ENCODE measurements at regions not wholly inside any gene's neighbourhood (a gene's known extent, or its start where the extent isn't known, plus 50 kb on each side); places are given as distances from the start of the nearest gene placed in this dataset.

DNA sequence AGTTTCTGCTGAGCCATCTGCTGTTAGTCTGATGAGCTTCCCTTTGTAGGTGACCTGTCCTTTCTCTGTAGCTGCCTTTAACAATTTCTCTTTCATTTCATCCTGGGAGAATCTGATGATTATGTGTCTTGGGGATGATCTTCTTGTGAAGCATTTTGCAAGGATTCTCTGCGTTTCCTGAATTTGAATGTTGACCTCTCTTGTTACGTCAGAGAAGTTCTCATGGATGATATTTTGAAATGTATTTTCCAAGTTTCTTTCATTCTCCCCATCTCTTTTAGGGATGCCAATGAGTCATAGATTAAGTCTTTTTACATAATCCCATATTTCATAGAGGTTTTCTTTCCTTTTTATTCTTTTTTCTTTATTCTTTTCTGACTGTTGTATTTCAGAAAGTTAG lies 184.2 kb upstream of the BET1 start:
- Histone ChIP-seq H2BK20ac (ENCODE audit: low read depth, low read length) (peak overlapping the region; percentile 74; the same call in 1 of the 2 replicates), H3K4ac (ENCODE audit: low read depth, low read length) (peak overlapping the region; percentile 10; the same call in 1 of the 2 replicates), H3K4me3 (ENCODE audit: insufficient read depth, low read depth, low read length) (no peak overlapping the region), H2BK120ac (ENCODE audit: low read depth, low read length) (peak overlapping the region; percentile 37; the same call in 1 of the 2 replicates), H4K91ac (ENCODE audit: insufficient read depth, low read depth, low read length) (no peak overlapping the region), H3K9me1 (ENCODE audit: insufficient read depth, low read length) (peaks cover 3% of the 10 kb centered on the region; the same call in 1 of the 2 replicates), H2AFZ (replicated peaks; ENCODE audit: low read length, poor library complexity) (no peak overlapping the region), H3K23ac (ENCODE audit: low read depth, low read length) (no peak overlapping the region), H4K20me1 (ENCODE audit: insufficient read depth, low read length) (no peaks in the 10 kb centered on the region), H4K5ac (ENCODE audit: low read depth, low read length) (peak overlapping the region; percentile 69; the same call in 1 of the 2 replicates), H2AK9ac (replicated peaks; ENCODE audit: low read depth, low read length, poor library complexity) (no peak overlapping the region), H2BK15ac (ENCODE audit: low read depth, low read length) (peak overlapping the region; percentile 92; the same call in 2 of the 3 replicates), H3K4me2 (ENCODE audit: low read depth, low read length) (no peak overlapping the region), H2AK5ac (ENCODE audit: low read depth, low read length) (no peak overlapping the region), H2BK5ac (ENCODE audit: low read depth, low read length, poor library complexity, severe bottlenecking) (peak overlapping the region; percentile 88), H3K9me3 (ENCODE audit: control insufficient read depth, insufficient read depth, low read length) (no peaks in the 10 kb centered on the region), H3K56ac (ENCODE audit: extremely low read depth, insufficient read depth, low read length) (no peak overlapping the region), H3K4me1 (ENCODE audit: control insufficient read depth, insufficient read depth, low read length) (peaks cover 4% of the 10 kb centered on the region; the same call in 1 of the 2 replicates), H4K8ac (ENCODE audit: low read depth in 2 of 2, low read length in 2 of 2) (0 out of 4 replicates have a peak overlapping the region, but pooled peaks have one; percentile 3 to 10), H3K27me3 (ENCODE audit: control insufficient read depth, insufficient read depth, low read length) (no peaks in the 10 kb centered on the region), H3K9ac (ENCODE audit: low read depth, low read length) (no peak overlapping the region), H3K36me3 (ENCODE audit: control insufficient read depth, insufficient read depth, low read length) (no peaks in the 10 kb centered on the region), H3K27ac (ENCODE audit: insufficient read depth, low read length) (no peak overlapping the region), H3K14ac (replicated peaks; ENCODE audit: low read depth, low read length) (no peak overlapping the region), H3K79me1 (ENCODE audit: low read depth in 1 of 2, low read length in 2 of 2) (no peaks in the 10 kb centered on the region; a peak in 1 of 4 replicates), H3K18ac (ENCODE audit: low read depth, low read length) (peak overlapping the region; percentile 62; the same call in 1 of the 2 replicates)
- DNase-seq = no peak
- POLR2A ChIA-PET (ENCODE audit: unreplicated experiment) = interaction anchor here (0.5 kb wide), 1 partner anchor 69 kb away, joined by 3 read pairs; no protein-coding TSS in a partner anchor
- intact Hi-C loops (cut with micrococcal nuclease) = no loop called here
- dilution Hi-C loops (cut with HindIII; ENCODE audit: low sequenced_read_pairs, unreplicated experiment) = no loop called here
- ATAC-seq (ENCODE audit: low read depth) = no peak
- in situ Hi-C loops (cut with MboI; ENCODE audit: low sequenced_read_pairs) = no loop called here
- WGBS, 2 experiments (ENCODE audit: extremely low coverage in 2 of 2, insufficient read length in 1 of 2) = no CpG with 5 or more reads among the region's 2 CpGs
- TF ChIP-seq CEBPB (IDR thresholded peaks at IDR 0.05; ENCODE audit: low read depth, low read length) (no peak), SMC3 (IDR thresholded peaks at IDR 0.05; ENCODE audit: low read depth, low read length) (no peak), NFE2L2 (IDR thresholded peaks at IDR 0.05; ENCODE audit: low read depth, low read length) (no peak), RFX5 (IDR thresholded peaks at IDR 0.05; ENCODE audit: low read depth, low read length) (no peak), BHLHE40 (IDR thresholded peaks at IDR 0.05; ENCODE audit: low read depth, low read length) (no peak), USF2 (IDR thresholded peaks at IDR 0.05; ENCODE audit: low read depth, low read length) (no peak), MAZ (IDR thresholded peaks at IDR 0.05; ENCODE audit: borderline replicate concordance, low read depth, low read length) (no peak), RCOR1 (IDR thresholded peaks at IDR 0.05; ENCODE audit: insufficient replicate concordance, low read length) (no peak), CHD1 (IDR thresholded peaks at IDR 0.05; ENCODE audit: low read depth, low read length) (no peak)
- TF ChIP-seq, protein P1, sequence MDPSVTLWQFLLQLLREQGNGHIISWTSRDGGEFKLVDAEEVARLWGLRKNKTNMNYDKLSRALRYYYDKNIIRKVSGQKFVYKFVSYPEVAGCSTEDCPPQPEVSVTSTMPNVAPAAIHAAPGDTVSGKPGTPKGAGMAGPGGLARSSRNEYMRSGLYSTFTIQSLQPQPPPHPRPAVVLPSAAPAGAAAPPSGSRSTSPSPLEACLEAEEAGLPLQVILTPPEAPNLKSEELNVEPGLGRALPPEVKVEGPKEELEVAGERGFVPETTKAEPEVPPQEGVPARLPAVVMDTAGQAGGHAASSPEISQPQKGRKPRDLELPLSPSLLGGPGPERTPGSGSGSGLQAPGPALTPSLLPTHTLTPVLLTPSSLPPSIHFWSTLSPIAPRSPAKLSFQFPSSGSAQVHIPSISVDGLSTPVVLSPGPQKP (IDR thresholded peaks at IDR 0.05; ENCODE audit: borderline replicate concordance, low read depth, low read length) = no peak
- TF ChIP-seq, protein P2, sequence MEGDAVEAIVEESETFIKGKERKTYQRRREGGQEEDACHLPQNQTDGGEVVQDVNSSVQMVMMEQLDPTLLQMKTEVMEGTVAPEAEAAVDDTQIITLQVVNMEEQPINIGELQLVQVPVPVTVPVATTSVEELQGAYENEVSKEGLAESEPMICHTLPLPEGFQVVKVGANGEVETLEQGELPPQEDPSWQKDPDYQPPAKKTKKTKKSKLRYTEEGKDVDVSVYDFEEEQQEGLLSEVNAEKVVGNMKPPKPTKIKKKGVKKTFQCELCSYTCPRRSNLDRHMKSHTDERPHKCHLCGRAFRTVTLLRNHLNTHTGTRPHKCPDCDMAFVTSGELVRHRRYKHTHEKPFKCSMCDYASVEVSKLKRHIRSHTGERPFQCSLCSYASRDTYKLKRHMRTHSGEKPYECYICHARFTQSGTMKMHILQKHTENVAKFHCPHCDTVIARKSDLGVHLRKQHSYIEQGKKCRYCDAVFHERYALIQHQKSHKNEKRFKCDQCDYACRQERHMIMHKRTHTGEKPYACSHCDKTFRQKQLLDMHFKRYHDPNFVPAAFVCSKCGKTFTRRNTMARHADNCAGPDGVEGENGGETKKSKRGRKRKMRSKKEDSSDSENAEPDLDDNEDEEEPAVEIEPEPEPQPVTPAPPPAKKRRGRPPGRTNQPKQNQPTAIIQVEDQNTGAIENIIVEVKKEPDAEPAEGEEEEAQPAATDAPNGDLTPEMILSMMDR (conservative IDR thresholded peaks at IDR 0.05; ENCODE audit: low read depth, low read length) = no peak
- CTCF ChIA-PET = no interaction called here
- BruUV-seq (replicated peaks) = no TSS peak

Data from IMR-90 (cell line).